ENCODE measurements at regions not wholly inside any gene's neighbourhood (a gene's known extent, or its start where the extent isn't known, plus 50 kb on each side); places are given as distances from the start of the nearest gene placed in this dataset.
"Not testable (repeated sequence)": the region's sequence is repeated elsewhere in the genome, so short reads cannot be mapped to it uniquely, and the experiment has no call there.

DNA sequence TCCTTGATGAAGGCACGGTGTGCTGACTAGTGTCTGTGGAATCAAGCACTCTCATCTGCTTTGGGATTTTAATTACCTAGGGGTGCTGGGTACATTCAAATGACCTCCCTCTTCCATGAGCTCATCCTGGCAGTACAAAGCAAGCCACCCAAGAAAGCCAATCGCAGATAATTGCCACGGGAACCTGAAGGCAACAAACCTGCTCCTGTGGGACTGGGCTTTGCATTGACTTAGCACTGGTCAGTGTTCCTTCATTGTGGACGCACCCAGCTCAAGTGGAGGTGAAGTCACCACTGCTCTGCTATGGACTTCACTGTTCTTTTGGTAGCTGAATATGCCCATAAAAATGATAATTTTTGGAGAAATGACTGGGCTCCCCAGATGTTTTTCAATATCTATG is 261.6 kb upstream of the FERMT1 start:
- Histone ChIP-seq H3K9me3 (ENCODE audit: control insufficient read depth, low read length) (no peaks in the 10 kb centered on the region), H3K27ac (ENCODE audit: low read depth, low read length, severe bottlenecking) (no peak overlapping the region), H3K4me1 (ENCODE audit: control insufficient read depth, insufficient read depth, low read length, poor library complexity, severe bottlenecking) (peaks cover 8% of the 10 kb centered on the region), H3K4me3 (ENCODE audit: extremely low read depth, insufficient read depth, low read length, poor library complexity, severe bottlenecking) (no peak overlapping the region), H3K36me3 (ENCODE audit: control insufficient read depth, insufficient read depth, low read length) (no peaks in the 10 kb centered on the region)
- WGBS, 2 experiments (ENCODE audit: insufficient coverage in 2 of 2), result 63 to 79% methylated on average over 3 of the region's 4 CpGs

DNA sequence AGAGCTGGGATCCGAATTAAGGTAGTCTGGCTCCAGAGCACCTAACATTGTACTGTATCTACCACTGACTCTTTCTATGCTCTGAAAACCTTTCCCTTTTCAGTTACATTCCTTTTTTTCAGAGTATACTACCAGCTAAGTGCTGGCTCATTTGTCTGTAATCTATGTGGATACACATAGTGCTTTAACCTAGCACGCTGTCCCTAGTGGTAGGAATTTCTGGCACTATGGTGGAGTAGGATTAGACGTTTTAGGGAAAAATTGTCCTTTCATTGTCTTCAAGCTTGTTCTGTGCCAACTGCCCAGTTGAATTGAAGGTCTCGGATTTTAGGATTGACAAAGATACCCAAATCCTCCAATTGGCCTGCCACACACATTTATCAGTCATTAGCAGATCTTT is 259.1 kb upstream of the FERMT1 start:
- WGBS, 2 experiments (ENCODE audit: insufficient coverage in 2 of 2), result 62 to 81% methylated on average over 2 to 3 of the region's 4 CpGs
- H3K27ac ChIP-seq (ENCODE audit: low read depth, low read length, severe bottlenecking), result peak overlapping the region; percentile 48
- no peak overlapping the region for H3K4me3 ChIP-seq (ENCODE audit: extremely low read depth, insufficient read depth, low read length, poor library complexity, severe bottlenecking)
- H3K9me3 ChIP-seq (ENCODE audit: control insufficient read depth, low read length), result no peaks in the 10 kb centered on the region
- H3K4me1 ChIP-seq (ENCODE audit: control insufficient read depth, insufficient read depth, low read length, poor library complexity, severe bottlenecking), result peaks cover 8% of the 10 kb centered on the region
- H3K36me3 ChIP-seq (ENCODE audit: control insufficient read depth, insufficient read depth, low read length), result no peaks in the 10 kb centered on the region

- no peaks in the 10 kb centered on the region for H3K4me1 ChIP-seq (ENCODE audit: control insufficient read depth, insufficient read depth, low read length, poor library complexity, severe bottlenecking)
Observed at GRCh38 chr20:6362245-6362644, 239.4 kb upstream of the FERMT1 start.

GRCh38 chr20:6360766-6361165 is 237.9 kb upstream of the FERMT1 start:
- no CpG with 5 or more reads among the region's 5 CpGs for WGBS, 2 experiments (ENCODE audit: insufficient coverage in 2 of 2)
- no peaks in the 10 kb centered on the region for H3K4me1 ChIP-seq (ENCODE audit: control insufficient read depth, insufficient read depth, low read length, poor library complexity, severe bottlenecking)
- no peak overlapping the region for H3K4me3 ChIP-seq (ENCODE audit: extremely low read depth, insufficient read depth, low read length, poor library complexity, severe bottlenecking)
- H3K36me3 ChIP-seq (ENCODE audit: control insufficient read depth, insufficient read depth, low read length), result no peaks in the 10 kb centered on the region
- H3K9me3 ChIP-seq (ENCODE audit: control insufficient read depth, low read length), result no peaks in the 10 kb centered on the region
- H3K27ac ChIP-seq (ENCODE audit: low read depth, low read length, severe bottlenecking), result no peak overlapping the region

More at GRCh38 chr20:6362245-6362644, 239.4 kb upstream of the FERMT1 start:
- H3K27ac ChIP-seq (ENCODE audit: low read depth, low read length, severe bottlenecking), result no peak overlapping the region
- no peaks in the 10 kb centered on the region for H3K9me3 ChIP-seq (ENCODE audit: control insufficient read depth, low read length)
- no peak overlapping the region for H3K4me3 ChIP-seq (ENCODE audit: extremely low read depth, insufficient read depth, low read length, poor library complexity, severe bottlenecking)
- H3K36me3 ChIP-seq (ENCODE audit: control insufficient read depth, insufficient read depth, low read length), result no peaks in the 10 kb centered on the region

GRCh38 chr20:6355754-6356451 is 233.1 kb upstream of the FERMT1 start:
- 82 to 85% methylated on average over 5 of the region's 7 CpGs for WGBS, 2 experiments (ENCODE audit: insufficient coverage in 2 of 2)
- no peaks in the 10 kb centered on the region for H3K36me3 ChIP-seq (ENCODE audit: control insufficient read depth, insufficient read depth, low read length)
- no peak overlapping the region for H3K4me3 ChIP-seq (ENCODE audit: extremely low read depth, insufficient read depth, low read length, poor library complexity, severe bottlenecking)
- H3K4me1 ChIP-seq (ENCODE audit: control insufficient read depth, insufficient read depth, low read length, poor library complexity, severe bottlenecking), result no peaks in the 10 kb centered on the region
- no peaks in the 10 kb centered on the region for H3K9me3 ChIP-seq (ENCODE audit: control insufficient read depth, low read length)
- no peak overlapping the region for H3K27ac ChIP-seq (ENCODE audit: low read depth, low read length, severe bottlenecking)

DNA sequence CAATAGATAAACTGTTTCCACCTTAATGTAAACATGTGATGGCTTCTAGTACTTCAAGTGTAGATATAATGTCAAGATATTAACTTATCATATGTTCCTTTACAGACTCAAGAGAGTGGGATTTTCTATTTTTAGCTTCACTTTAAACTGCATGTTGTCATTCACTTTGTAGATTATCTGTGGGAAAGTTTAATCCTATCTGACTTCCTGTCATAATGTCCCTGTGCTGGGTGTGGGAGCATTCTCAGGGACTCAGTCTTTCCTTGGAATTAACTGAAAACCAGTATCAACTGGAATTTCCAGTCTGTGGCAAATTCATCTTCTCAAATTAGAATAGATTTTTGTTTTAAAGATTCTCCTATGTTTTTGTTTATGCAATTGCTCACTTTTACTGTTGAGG is 226.1 kb upstream of the FERMT1 start:
- no peaks in the 10 kb centered on the region for H3K36me3 ChIP-seq (ENCODE audit: control insufficient read depth, insufficient read depth, low read length)
- H3K4me1 ChIP-seq (ENCODE audit: control insufficient read depth, insufficient read depth, low read length, poor library complexity, severe bottlenecking), result no peaks in the 10 kb centered on the region
- no peak overlapping the region for H3K4me3 ChIP-seq (ENCODE audit: extremely low read depth, insufficient read depth, low read length, poor library complexity, severe bottlenecking)
- no peaks in the 10 kb centered on the region for H3K9me3 ChIP-seq (ENCODE audit: control insufficient read depth, low read length)
- H3K27ac ChIP-seq (ENCODE audit: low read depth, low read length, severe bottlenecking), result peak overlapping the region; percentile 51

DNA sequence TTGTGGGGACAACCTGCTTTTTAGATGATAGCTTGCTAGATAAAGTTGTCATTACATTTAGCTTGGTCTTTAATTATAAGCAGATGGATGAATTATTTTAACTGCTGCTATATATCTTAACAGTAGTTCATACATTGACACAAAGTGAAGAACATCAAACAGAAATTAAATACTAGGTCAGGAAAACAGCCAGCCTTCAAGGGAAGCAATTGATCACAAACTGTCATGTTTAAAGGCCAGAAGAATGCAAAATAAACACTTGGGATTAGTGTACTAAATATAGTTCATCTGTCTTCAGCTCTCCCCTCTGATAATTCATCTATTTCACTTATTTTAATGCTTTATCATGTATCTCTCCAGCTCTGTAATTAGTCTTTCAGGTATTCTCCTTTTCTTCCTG is 225.1 kb upstream of the FERMT1 start:
- Histone ChIP-seq H3K4me1 (ENCODE audit: control insufficient read depth, insufficient read depth, low read length, poor library complexity, severe bottlenecking) (no peaks in the 10 kb centered on the region), H3K4me3 (ENCODE audit: extremely low read depth, insufficient read depth, low read length, poor library complexity, severe bottlenecking) (no peak overlapping the region), H3K9me3 (ENCODE audit: control insufficient read depth, low read length) (no peaks in the 10 kb centered on the region), H3K27ac (ENCODE audit: low read depth, low read length, severe bottlenecking) (peak overlapping the region; percentile 48), H3K36me3 (ENCODE audit: control insufficient read depth, insufficient read depth, low read length) (no peaks in the 10 kb centered on the region)

- Histone ChIP-seq H3K9me3 (ENCODE audit: control insufficient read depth, low read length) (no peaks in the 10 kb centered on the region), H3K4me3 (ENCODE audit: extremely low read depth, insufficient read depth, low read length, poor library complexity, severe bottlenecking) (no peak overlapping the region), H3K27ac (ENCODE audit: low read depth, low read length, severe bottlenecking) (no peak overlapping the region), H3K36me3 (ENCODE audit: control insufficient read depth, insufficient read depth, low read length) (no peaks in the 10 kb centered on the region), H3K4me1 (ENCODE audit: control insufficient read depth, insufficient read depth, low read length, poor library complexity, severe bottlenecking) (no peaks in the 10 kb centered on the region)
- WGBS, 2 experiments (ENCODE audit: insufficient coverage in 2 of 2), result no CpG with 5 or more reads among the region's 1 CpG
Observed at GRCh38 chr20:6341491-6341890, 218.7 kb upstream of the FERMT1 start.

- H3K36me3 ChIP-seq (ENCODE audit: control insufficient read depth, insufficient read depth, low read length), result no peaks in the 10 kb centered on the region
- H3K9me3 ChIP-seq (ENCODE audit: control insufficient read depth, low read length), result no peaks in the 10 kb centered on the region
- WGBS, 2 experiments (ENCODE audit: insufficient coverage in 2 of 2), result 100% methylated on average over 1 of the region's 1 CpG; no CpG with 5 or more reads in 1 of the 2 experiments
- no peak overlapping the region for H3K27ac ChIP-seq (ENCODE audit: low read depth, low read length, severe bottlenecking)
- H3K4me3 ChIP-seq (ENCODE audit: extremely low read depth, insufficient read depth, low read length, poor library complexity, severe bottlenecking), result no peak overlapping the region
- H3K4me1 ChIP-seq (ENCODE audit: control insufficient read depth, insufficient read depth, low read length, poor library complexity, severe bottlenecking), result no peaks in the 10 kb centered on the region
Observed at GRCh38 chr20:6339176-6339575, 216.3 kb upstream of the FERMT1 start.

DNA sequence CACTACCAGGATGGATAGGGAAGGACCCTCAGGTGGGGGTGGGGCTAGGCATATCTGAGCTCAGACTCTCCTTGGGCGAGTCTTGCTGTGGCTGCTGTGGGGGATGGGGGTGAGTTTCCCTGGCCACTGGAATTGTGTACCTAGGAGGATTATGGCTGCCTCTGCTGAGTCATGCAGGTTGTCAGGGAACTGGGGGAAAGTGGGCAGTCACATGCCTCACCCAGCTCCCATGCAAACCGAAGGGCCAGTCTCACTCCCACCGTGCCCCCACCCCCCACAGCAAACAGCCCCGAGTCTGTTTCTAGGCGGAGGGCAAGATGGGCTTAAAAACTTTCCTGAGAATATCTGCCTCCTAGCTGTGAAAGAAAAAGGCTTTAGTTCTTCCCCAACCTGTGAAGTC is 210.3 kb upstream of the FERMT1 start:
- no peaks in the 10 kb centered on the region for H3K4me1 ChIP-seq (ENCODE audit: control insufficient read depth, insufficient read depth, low read length, poor library complexity, severe bottlenecking)
- no peaks in the 10 kb centered on the region for H3K36me3 ChIP-seq (ENCODE audit: control insufficient read depth, insufficient read depth, low read length)
- 80 to 100% methylated on average over 1 of the region's 5 CpGs for WGBS, 2 experiments (ENCODE audit: insufficient coverage in 2 of 2)
- no peaks in the 10 kb centered on the region for H3K9me3 ChIP-seq (ENCODE audit: control insufficient read depth, low read length)
- no peak overlapping the region for H3K4me3 ChIP-seq (ENCODE audit: extremely low read depth, insufficient read depth, low read length, poor library complexity, severe bottlenecking)
- H3K27ac ChIP-seq (ENCODE audit: low read depth, low read length, severe bottlenecking), result no peak overlapping the region

- H3K27ac ChIP-seq (ENCODE audit: low read depth, low read length, severe bottlenecking); H3K9me3 ChIP-seq (ENCODE audit: control insufficient read depth, low read length); H3K4me1 ChIP-seq (ENCODE audit: control insufficient read depth, insufficient read depth, low read length, poor library complexity, severe bottlenecking); H3K36me3 ChIP-seq (ENCODE audit: control insufficient read depth, insufficient read depth, low read length); H3K4me3 ChIP-seq (ENCODE audit: extremely low read depth, insufficient read depth, low read length, poor library complexity, severe bottlenecking): not testable (repeated sequence)
- 87 to 100% methylated on average over 1 to 3 of the region's 20 CpGs for WGBS, 2 experiments (ENCODE audit: insufficient coverage in 2 of 2)
Observed at GRCh38 chr20:6321235-6321634, 198.4 kb upstream of the FERMT1 start.

Data from mesodermal cell (in vitro differentiated cells).